HL-60 (cell line): ENCODE measurements at regions not wholly inside any gene's neighbourhood (a gene's known extent, or its start where the extent isn't known, plus 50 kb on each side); places are given as distances from the start of the nearest gene placed in this dataset.

Experiments
- DNase-seq, 2 experiments: peaks; one replicate each; pipeline ENCODE4 v3.0.0-alpha.2; 2010 to 2020; ENCODE audit warnings: low read depth in 1 of 2, low spot score in 1 of 2
- H3K27ac ChIP-seq: fragments of 250-450 bp; sonication (Bioruptor Pico); replicated peaks from 2 replicates; pipeline ENCODE4 v1.5.1; 2020; ENCODE audit warnings: mild to moderate bottlenecking, moderate library complexity
- H3K27me3 ChIP-seq: fragments of 250-450 bp; sonication (Bioruptor Pico); 2 replicates; pipeline ENCODE4 v1.5.1; 2021; ENCODE audit warnings: mild to moderate bottlenecking, moderate library complexity; ENCODE audit not compliant: insufficient read depth, poor library complexity, severe bottlenecking
- H3K4me3 ChIP-seq: replicated peaks from 2 replicates; pipeline ENCODE4 v1.5.1; 2011; ENCODE audit warnings: mild to moderate bottlenecking, control low read depth, low read length; ENCODE audit not compliant: insufficient read depth
- GABPA ChIP-seq: IDR thresholded peaks from 2 replicates; pipeline ENCODE4 v1.6.1; 2012; ENCODE audit warnings: low read depth
- POLR2AphosphoS5 ChIP-seq: IDR thresholded peaks from 2 replicates; pipeline ENCODE4 v1.6.1; 2012; ENCODE audit warnings: low read depth
- SPI1 ChIP-seq: IDR thresholded peaks from 2 replicates; pipeline ENCODE4 v1.6.1; 2012; ENCODE audit warnings: low read depth, mild to moderate bottlenecking, borderline replicate concordance
- TF ChIP-seq, protein P1 (sequence below): IDR thresholded peaks from one replicate; pipeline ENCODE4 v1.5.1; 2011; ENCODE audit warnings: low read length, control low read depth, inconsistent platforms; ENCODE audit not compliant: insufficient read depth
- TF ChIP-seq, protein P2 (sequence below): IDR thresholded peaks from 2 replicates; pipeline ENCODE4 v1.6.1; 2012; ENCODE audit warnings: low read depth; ENCODE audit not compliant: insufficient replicate concordance

DNA sequence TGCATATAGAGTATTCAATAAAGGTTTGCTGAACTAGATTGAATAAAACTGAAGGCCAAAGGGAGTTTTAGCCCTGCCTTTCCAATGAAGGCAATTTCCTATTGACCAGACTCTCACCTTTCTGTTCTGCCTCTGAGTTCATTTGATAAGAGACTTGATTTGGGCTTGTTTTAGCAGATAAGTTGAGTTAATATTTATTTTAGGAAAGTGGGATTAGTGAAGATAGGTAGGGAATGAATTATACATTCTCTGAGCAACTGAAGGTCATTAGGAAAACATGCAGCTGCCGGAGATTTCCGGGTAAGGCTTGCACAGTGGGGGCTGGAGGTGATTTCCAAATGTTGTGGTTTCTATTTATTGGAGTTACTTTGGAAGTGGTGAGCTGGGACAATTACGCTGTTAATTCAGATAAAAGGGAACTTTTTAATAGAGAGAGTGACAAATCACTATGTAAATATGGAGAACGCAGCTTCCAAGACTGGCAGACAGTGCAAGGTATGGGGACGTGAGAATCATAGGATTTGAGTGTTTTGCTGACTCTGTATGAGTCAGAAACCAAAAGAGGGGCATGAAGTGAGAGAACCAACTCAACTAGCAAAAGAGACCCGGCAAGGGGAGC, 553.6 kb upstream of the BOD1L1 start:
- Histone ChIP-seq H3K27ac (no peak overlapping the region), H3K27me3 (no peaks in the 10 kb centered on the region), H3K4me3 (no peak overlapping the region)
- DNase-seq = no peak
- TF ChIP-seq SPI1 (no peak), POLR2AphosphoS5 (no peak), GABPA (no peak)
- TF ChIP-seq, protein P1, sequence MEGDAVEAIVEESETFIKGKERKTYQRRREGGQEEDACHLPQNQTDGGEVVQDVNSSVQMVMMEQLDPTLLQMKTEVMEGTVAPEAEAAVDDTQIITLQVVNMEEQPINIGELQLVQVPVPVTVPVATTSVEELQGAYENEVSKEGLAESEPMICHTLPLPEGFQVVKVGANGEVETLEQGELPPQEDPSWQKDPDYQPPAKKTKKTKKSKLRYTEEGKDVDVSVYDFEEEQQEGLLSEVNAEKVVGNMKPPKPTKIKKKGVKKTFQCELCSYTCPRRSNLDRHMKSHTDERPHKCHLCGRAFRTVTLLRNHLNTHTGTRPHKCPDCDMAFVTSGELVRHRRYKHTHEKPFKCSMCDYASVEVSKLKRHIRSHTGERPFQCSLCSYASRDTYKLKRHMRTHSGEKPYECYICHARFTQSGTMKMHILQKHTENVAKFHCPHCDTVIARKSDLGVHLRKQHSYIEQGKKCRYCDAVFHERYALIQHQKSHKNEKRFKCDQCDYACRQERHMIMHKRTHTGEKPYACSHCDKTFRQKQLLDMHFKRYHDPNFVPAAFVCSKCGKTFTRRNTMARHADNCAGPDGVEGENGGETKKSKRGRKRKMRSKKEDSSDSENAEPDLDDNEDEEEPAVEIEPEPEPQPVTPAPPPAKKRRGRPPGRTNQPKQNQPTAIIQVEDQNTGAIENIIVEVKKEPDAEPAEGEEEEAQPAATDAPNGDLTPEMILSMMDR = no peak
- TF ChIP-seq, protein P2, sequence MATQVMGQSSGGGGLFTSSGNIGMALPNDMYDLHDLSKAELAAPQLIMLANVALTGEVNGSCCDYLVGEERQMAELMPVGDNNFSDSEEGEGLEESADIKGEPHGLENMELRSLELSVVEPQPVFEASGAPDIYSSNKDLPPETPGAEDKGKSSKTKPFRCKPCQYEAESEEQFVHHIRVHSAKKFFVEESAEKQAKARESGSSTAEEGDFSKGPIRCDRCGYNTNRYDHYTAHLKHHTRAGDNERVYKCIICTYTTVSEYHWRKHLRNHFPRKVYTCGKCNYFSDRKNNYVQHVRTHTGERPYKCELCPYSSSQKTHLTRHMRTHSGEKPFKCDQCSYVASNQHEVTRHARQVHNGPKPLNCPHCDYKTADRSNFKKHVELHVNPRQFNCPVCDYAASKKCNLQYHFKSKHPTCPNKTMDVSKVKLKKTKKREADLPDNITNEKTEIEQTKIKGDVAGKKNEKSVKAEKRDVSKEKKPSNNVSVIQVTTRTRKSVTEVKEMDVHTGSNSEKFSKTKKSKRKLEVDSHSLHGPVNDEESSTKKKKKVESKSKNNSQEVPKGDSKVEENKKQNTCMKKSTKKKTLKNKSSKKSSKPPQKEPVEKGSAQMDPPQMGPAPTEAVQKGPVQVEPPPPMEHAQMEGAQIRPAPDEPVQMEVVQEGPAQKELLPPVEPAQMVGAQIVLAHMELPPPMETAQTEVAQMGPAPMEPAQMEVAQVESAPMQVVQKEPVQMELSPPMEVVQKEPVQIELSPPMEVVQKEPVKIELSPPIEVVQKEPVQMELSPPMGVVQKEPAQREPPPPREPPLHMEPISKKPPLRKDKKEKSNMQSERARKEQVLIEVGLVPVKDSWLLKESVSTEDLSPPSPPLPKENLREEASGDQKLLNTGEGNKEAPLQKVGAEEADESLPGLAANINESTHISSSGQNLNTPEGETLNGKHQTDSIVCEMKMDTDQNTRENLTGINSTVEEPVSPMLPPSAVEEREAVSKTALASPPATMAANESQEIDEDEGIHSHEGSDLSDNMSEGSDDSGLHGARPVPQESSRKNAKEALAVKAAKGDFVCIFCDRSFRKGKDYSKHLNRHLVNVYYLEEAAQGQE = no peak

DNA sequence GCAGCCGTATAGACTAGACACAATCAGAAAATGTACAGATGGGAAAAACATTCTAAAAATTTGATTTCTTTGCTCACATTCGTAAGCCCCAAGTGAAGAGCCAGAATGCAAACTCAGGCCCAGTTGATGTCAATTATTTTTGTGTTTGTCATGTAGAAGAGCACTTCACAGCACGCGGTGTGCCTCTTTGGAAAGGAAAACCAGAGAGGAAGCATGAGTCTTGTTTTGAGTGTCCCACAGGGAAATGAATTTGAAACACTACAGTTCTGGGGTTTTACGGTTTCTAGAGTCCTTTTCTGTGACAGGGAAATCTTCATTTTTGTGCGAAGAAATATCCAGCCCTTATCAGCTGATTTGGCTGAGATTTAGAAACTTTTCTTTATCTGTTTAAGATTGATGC, 554.6 kb upstream of the BOD1L1 start:
- no peaks in the 10 kb centered on the region for H3K27me3 ChIP-seq
- no peak for DNase-seq
- no peak for TF ChIP-seq GABPA
- TF ChIP-seq SPI1 = no peak
- TF ChIP-seq POLR2AphosphoS5 = no peak
- TF ChIP-seq, protein P2 = no peak
- TF ChIP-seq, protein P1 = no peak
- H3K27ac ChIP-seq = no peak overlapping the region
- no peak overlapping the region for H3K4me3 ChIP-seq

DNA sequence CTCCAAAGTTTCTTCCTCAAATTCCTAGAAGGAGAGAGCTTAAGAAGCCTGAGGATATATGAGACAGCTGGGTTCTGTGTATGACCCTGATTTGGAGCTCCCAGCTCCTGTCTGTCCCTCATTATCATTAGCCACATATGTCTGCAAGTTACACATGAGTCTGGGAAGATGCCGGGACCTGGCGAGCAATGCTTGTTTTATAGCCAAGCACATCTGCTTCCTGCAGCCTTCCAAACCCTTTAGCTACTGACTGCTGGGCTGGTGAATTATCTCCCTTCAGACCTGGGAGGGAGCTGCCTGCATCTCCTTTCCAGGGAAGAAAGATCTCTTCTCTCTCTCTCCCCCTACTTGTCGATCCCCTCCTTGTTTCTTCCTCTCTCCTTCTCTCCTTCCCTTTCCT, 556.7 kb upstream of the BOD1L1 start:
- TF ChIP-seq GABPA = no peak
- TF ChIP-seq, protein P2 = no peak
- no peak for TF ChIP-seq SPI1
- TF ChIP-seq POLR2AphosphoS5 = no peak
- DNase-seq = no peak
- no peak overlapping the region for H3K4me3 ChIP-seq
- H3K27ac ChIP-seq = no peak overlapping the region
- H3K27me3 ChIP-seq = no peaks in the 10 kb centered on the region
